ENCODE measurements at regions not wholly inside any gene's neighbourhood (a gene's known extent, or its start where the extent isn't known, plus 50 kb on each side); places are given as distances from the start of the nearest gene placed in this dataset.

- Histone ChIP-seq H3K36me3 (ENCODE audit: insufficient read depth, low read length) (no peaks in the 10 kb centered on the region), H3K27me3 (ENCODE audit: insufficient read depth, low read depth, low read length) (no peaks in the 10 kb centered on the region), H3K9ac (ENCODE audit: low read length) (no peak overlapping the region), H3K9me3 (ENCODE audit: low read length) (no peaks in the 10 kb centered on the region), H3K79me2 (replicated peaks; ENCODE audit: insufficient read depth, low read length) (no peaks in the 10 kb centered on the region), H3K27ac (ENCODE audit: low read length) (no peak overlapping the region), H3K4me2 (ENCODE audit: low read length) (no peak overlapping the region), H3K4me3 (ENCODE audit: low read length) (no peak overlapping the region), H2AFZ (ENCODE audit: low read depth, low read length) (no peak overlapping the region), H4K20me1 (ENCODE audit: insufficient read depth) (no peaks in the 10 kb centered on the region), H3K9me2 (ENCODE audit: insufficient read depth, low read length) (no peaks in the 10 kb centered on the region), H3F3A (ENCODE audit: insufficient read depth, low read length, poor library complexity, severe bottlenecking) (no peaks in the 10 kb centered on the region)
- no peak for TF ChIP-seq RAD21 (conservative IDR thresholded peaks at IDR 0.05)
- no peak for TF ChIP-seq EP300 (conservative IDR thresholded peaks at IDR 0.05; ENCODE audit: poor library complexity, severe bottlenecking)
- no peak for TF ChIP-seq REST (IDR thresholded peaks at IDR 0.05; ENCODE audit: borderline replicate concordance)
- TF ChIP-seq MXI1 (conservative IDR thresholded peaks at IDR 0.05; ENCODE audit: poor library complexity, severe bottlenecking) = no peak
- no peak for TF ChIP-seq TAF1 (IDR thresholded peaks at IDR 0.05; ENCODE audit: low read depth)
- TF ChIP-seq EZH2 (IDR thresholded peaks at IDR 0.05; ENCODE audit: borderline replicate concordance, insufficient read depth, low read length, poor library complexity, severe bottlenecking) = no peak
Measured at GRCh38 chr6:19394687-19395086, 442.5 kb upstream of the ID4 start.

GRCh38 chr6:19395316-19395715 lies 441.9 kb upstream of the ID4 start:
- Histone ChIP-seq H3K9me3 (ENCODE audit: low read length) (no peaks in the 10 kb centered on the region), H3K4me2 (ENCODE audit: low read length) (no peak overlapping the region), H3K9me2 (ENCODE audit: insufficient read depth, low read length) (no peaks in the 10 kb centered on the region), H2AFZ (ENCODE audit: low read depth, low read length) (no peak overlapping the region), H3K27me3 (ENCODE audit: insufficient read depth, low read depth, low read length) (no peaks in the 10 kb centered on the region), H3K27ac (ENCODE audit: low read length) (no peak overlapping the region), H4K20me1 (ENCODE audit: insufficient read depth) (no peaks in the 10 kb centered on the region), H3F3A (ENCODE audit: insufficient read depth, low read length, poor library complexity, severe bottlenecking) (no peaks in the 10 kb centered on the region), H3K4me3 (ENCODE audit: low read length) (no peak overlapping the region), H3K79me2 (replicated peaks; ENCODE audit: insufficient read depth, low read length) (no peaks in the 10 kb centered on the region), H3K36me3 (ENCODE audit: insufficient read depth, low read length) (no peaks in the 10 kb centered on the region), H3K9ac (ENCODE audit: low read length) (no peak overlapping the region)
- no peak for TF ChIP-seq EZH2 (IDR thresholded peaks at IDR 0.05; ENCODE audit: borderline replicate concordance, insufficient read depth, low read length, poor library complexity, severe bottlenecking)
- no peak for TF ChIP-seq TAF1 (IDR thresholded peaks at IDR 0.05; ENCODE audit: low read depth)
- no peak for TF ChIP-seq POLR2AphosphoS5 (IDR thresholded peaks at IDR 0.05)
- no peak for TF ChIP-seq EP300 (conservative IDR thresholded peaks at IDR 0.05; ENCODE audit: poor library complexity, severe bottlenecking)
- TF ChIP-seq MXI1 (conservative IDR thresholded peaks at IDR 0.05; ENCODE audit: poor library complexity, severe bottlenecking) = no peak
- no peak for TF ChIP-seq SMC3 (conservative IDR thresholded peaks at IDR 0.05; ENCODE audit: poor library complexity)
- TF ChIP-seq RAD21 (conservative IDR thresholded peaks at IDR 0.05) = no peak
- TF ChIP-seq REST (IDR thresholded peaks at IDR 0.05; ENCODE audit: borderline replicate concordance) = no peak
- no peak for TF ChIP-seq CTCF (IDR thresholded peaks at IDR 0.05; ENCODE audit: poor library complexity, severe bottlenecking)
